ENCODE measurements at regions not wholly inside any gene's neighbourhood (a gene's known extent, or its start where the extent isn't known, plus 50 kb on each side); places are given as distances from the start of the nearest gene placed in this dataset.
"Not testable (repeated sequence)": the region's sequence is repeated elsewhere in the genome, so short reads cannot be mapped to it uniquely, and the experiment has no call there.

- DNase-seq = no peak
Observed at GRCh38 chr22:17318817-17319216, 50.4 kb upstream of the CECR2 start.

DNA sequence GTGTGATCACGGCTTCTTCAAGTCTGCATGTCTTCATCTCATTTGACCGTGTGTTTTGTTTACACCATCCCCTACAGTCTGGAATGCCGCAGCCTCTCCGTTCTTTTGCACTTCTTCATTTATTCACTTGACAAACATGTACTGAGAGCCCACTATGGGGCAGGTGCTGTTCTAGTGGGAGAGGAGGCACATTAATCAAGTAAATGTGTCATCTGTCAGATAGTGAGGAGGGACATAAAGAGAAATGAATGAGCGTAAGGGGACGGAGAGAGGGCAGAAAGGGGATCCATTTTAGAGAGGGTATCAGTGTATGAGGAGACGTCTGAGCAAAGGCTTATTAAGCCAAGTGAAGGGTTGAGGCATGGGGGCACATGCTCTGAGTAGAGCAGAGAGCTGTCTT is 54.0 kb upstream of the CECR2 start:
- no peak for DNase-seq

- no peak for DNase-seq
Observed at GRCh38 chr22:17314487-17314886, 54.8 kb upstream of the CECR2 start.

GRCh38 chr22:17313626-17314025 is 55.6 kb upstream of the CECR2 start:
- no peak for DNase-seq

DNA sequence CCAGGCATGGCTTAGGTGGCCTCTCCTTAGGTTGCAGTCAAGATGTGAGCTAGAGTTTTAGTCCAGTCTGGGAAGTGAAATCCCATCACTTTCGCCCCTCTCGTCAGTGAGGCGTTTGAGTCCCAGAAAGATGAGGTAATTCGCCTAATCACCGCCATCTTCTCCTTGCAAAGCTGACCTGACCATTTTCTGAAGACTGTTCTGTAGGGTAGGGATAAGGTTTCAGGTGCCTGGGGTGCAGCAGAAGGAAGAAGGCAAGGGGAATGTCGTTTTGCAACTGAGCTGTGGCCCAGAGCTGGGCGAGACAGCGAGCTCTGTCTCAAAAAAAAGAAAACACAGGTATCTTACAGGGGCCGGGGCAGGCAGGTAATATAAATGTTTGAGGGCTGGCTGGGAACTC is 61.7 kb upstream of the CECR2 start:
- DNase-seq = no peak

DNA sequence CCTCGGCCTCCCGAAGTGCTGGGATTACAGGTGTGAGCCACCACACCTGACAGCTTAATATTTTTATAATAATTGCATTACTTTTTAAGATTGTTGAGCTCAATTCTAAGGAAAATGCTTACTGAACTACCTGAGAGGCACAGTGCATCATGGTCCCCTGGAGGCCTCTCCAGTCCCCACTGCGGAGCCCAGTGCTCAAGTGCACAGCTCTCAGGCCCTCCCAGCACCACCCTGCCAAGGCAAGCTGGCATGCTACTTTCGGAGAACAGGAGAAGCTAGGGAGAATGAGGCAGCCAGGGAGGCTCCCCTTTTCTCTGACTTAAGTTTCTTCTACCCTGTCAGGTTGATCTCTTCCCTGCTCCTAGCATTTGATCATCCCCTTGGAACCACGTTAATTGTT is 64.2 kb upstream of the CECR2 start:
- DNase-seq = no peak

DNA sequence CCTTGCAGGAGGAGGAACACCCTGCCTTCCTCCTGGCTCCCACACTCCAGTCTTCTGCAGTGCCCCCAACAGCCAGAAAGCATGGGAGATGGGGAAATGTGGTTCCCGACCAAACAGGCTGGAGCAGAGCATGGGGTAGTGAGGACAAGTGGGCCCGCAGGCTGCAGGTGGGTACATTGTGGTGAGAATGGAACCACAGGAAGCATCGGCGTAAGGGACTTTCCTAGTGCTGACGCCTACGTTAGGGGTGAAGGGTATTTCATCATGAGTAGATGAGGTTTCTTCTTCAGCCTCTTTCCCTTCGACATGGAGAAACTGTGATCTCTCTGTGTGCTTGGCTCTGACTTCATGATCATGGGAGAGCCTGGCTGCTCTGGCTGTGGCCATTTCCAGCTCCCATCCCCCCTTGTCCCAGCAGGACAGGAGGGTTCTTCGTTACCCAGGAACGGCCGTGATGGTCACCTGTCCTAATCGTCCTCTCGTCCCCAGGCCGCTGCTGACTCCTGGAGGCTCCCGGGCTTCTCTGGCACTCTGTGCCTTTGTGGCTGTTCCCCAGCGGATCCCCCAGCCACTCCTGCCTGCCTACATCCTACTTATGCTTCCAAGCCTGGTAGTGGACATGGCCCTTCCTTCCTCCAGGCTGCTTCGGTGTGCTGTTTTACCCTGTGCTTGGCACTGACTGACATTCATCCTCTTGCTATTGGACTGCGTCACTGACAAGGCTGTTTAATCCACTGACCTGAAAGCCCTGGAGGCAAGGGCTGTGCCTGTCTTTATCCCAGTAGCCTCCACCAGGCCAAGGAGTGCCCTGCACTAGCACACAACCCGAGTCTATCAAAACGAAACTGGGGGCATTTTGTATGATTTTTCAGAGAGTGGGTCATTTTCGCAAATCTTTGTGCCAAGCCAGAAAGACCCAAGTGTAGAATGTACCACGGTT is 65.2 kb upstream of the CECR2 start:
- DNase-seq = no peak

DNA sequence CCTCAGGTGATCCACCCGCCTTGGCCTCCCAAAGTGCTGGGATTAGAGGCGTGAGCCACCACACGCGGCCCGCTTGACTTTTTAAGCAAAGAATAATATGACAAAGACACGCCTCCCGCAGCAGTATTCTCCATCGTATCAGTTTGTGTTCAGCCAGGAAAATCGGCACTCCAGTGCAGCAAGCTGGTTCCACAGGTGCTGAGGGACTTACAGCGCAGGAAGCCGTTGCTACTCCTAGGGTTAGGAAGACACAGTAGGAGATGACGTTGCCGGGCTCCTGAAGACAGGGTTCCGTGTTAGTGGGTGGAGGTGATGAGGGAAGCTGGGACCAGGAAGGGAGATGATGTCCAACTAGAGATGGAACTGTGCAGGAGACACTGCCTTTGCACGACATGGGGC is 65.8 kb upstream of the CECR2 start:
- DNase-seq = no peak

DNA sequence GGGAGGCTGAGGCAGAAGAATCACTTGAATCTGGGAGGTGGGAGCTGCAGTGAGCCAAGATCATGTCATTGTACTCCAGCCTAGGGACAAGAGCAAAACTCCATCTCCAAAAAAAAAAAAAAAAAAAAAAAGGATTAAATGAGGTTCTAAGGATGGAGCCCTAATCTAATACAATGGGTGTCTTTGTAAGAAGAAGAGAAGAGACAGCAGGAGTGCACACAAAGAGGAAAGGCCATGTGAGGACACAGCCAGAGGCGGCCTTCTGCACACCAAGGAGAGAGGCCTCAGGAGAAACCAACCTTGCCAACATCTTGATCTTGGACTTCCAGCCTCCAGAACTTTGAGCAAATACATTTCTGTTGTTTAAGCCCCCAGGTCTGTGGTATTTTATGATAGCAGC is 66.6 kb upstream of the CECR2 start:
- no peak for DNase-seq

DNA sequence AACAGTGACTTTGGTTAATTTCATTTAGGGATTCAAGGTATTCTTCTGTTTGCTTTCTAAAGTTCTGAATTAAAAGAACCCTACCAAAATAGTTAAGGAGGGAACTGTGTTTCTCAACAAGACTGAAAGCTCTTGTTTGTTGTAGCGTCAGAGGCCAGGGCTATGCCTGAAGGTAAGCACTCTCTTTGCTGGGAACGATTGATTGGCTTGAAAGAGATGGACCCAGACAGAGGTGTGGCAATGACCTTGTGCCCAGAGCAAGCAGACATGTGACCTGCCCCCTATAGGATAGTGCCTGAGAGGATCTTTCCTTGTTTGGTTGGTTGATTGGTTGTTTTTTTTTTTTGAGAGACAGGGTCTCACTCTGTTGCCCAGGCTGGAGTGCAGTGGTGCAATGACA is 68.3 kb upstream of the CECR2 start:
- DNase-seq = no peak

- DNase-seq = not testable (repeated sequence)
Observed at GRCh38 chr22:17298805-17299502, 70.3 kb upstream of the CECR2 start.

DNA sequence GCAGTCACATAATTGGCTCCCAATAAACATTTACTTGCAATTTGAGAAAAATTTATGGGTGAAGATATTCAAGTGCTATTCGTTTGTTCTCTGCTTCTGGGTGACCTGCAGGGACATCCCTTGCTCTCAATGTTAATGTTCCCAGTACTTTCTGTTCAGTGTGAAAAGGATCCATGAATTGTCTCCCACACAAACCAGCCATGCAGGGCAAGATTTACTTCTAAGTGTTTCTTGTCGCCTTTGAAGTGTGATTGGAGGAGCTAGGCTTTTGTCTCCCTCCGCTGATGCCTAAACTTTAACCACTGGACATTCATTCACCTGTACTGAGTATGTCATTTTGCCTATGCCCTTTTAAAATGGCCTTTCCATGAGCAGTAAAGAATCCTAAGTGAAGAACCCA is 66.4 kb upstream of the ADA2 start:
- no peak for DNase-seq

- DNase-seq = no peak
Observed at GRCh38 chr22:17284888-17285287, 65.7 kb upstream of the ADA2 start.

GRCh38 chr22:17284466-17284865 is 65.2 kb upstream of the ADA2 start:
- no peak for DNase-seq

DNA sequence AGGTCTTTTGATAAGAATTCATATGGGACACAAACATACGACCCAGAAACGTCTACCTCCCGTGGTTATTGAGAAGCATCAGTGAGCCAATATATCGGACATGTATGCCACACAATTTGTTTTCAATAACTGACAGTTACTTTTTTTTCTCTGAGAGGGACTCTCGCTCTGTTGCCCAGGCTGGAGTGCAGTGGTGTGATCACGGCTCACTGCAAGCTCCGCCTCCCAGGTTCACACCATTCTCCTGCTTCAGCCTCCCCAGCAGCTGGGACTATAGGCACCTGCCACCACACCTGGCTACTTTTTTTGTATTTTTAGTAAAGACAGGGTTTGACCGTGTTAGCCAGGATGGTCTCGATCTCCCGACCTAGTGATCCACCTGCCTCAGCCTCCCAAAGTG is 64.6 kb upstream of the ADA2 start:
- not testable (repeated sequence) for DNase-seq

DNA sequence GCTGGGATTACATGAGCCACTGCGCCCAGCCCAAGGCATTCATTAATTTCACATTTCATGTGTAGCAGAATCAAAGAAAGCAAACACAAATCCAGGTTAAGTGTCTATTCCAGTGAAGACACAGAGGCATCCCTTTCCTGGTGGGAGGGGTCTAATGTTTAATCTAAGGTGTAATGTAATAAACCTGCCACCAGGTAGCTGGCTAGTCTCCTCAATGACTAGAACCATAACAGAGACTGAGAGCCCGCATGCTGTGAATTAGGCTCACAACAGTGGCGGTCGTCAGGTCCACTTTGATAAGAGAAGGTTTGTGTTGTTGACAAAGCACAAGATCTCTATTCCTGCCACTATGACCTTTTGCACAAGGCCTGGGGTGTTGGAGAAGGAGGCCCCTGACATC is 64.2 kb upstream of the ADA2 start:
- no peak for DNase-seq

- peak in 1 of 2 donors; percentile 32 for DNase-seq
Observed at GRCh38 chr22:17281440-17281841, 62.2 kb upstream of the ADA2 start.

GRCh38 chr22:17281026-17281425 is 61.8 kb upstream of the ADA2 start:
- DNase-seq = no peak

- DNase-seq = no peak
Observed at GRCh38 chr22:17272511-17272991, 53.3 kb upstream of the ADA2 start.

- DNase-seq = no peak
Observed at GRCh38 chr22:17271711-17272451, 52.6 kb upstream of the ADA2 start.

DNA sequence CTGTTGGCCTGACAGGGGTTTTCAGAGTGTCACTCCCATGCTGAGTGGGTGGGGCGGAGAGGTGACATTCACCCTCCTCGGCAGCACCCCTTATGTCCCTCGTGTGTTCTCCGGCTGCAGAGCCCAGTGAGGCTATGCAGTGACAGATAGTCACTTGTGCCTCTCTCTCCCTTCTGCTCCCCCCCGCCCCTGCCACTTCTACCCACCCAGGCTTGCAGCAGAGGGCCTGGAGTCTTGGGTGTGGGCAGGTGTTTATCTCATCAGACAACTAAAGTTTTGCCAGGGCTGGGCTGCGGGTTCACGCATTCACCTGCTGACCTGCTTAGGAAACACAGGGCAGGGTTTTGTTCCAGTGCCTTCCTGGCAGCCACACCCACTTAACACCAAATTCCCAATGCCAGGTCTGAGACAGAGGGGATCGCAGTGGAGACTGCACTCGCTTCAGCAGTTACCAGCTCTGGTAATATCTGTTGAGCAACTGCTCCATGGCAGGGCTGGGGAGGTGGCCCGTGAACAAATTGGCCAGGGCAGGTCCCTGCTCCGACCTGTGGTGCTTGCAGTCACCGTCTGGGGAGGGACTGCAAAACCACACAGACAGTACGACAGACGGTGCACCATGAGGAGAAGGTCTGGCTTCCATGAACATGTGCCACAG is 50.5 kb upstream of the ADA2 start:
- DNase-seq = no peak

DNA sequence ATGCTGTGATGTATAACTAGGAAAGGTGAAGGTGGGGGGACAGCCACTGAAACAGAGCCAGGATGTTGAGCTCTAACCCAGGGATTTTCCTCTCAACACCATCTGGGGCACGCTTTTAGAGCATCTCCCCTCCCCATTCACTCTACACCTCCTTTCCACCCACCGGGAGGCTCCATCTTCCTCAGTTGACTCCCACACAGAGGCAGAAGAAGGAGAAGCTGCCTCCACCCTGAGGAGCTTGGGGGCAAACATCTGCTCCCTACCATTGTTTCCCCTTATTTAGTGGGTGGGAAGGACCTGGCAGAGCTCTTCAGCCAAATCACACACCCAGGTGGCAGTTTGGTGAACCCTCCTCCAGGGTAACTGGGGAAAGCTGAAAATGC is 50.0 kb upstream of the ADA2 start:
- DNase-seq = no peak
